Thyroid gland (tissue), 4 donors: ENCODE measurements at regions not wholly inside any gene's neighbourhood (a gene's known extent, or its start where the extent isn't known, plus 50 kb on each side); places are given as distances from the start of the nearest gene placed in this dataset.

ENCODE experiments used
- DNase-seq, 2 donors: peaks; one replicate each; pipeline ENCODE4 v3.0.0-alpha.2; 2019
- H3K27ac ChIP-seq, 3 donors: fragments of 200-600 bp; sonication (generic); 1 replicate in 2 of 3; 2 replicates in 1 of 3; pipeline ENCODE4 v1.5.1; 2016 to 2019; ENCODE audit warnings: mild to moderate bottlenecking in 1 of 3, moderate library complexity in 1 of 3
- H3K27me3 ChIP-seq: fragments of 200-600 bp; sonication (generic); one replicate; pipeline ENCODE4 v1.5.1; 2019
- H3K36me3 ChIP-seq, 2 donors: fragments of 200-600 bp; sonication (generic); one replicate each; pipeline ENCODE4 v1.5.1; 2016 to 2019
- H3K4me1 ChIP-seq, 2 donors: fragments of 200-600 bp; sonication (generic); one replicate each; pipeline ENCODE4 v1.5.1; 2017 to 2019
- H3K4me3 ChIP-seq, 3 donors: fragments of 200-600 bp; sonication (generic); replicated peaks in 1 of 3; 1 replicate in 2 of 3; 2 replicates in 1 of 3; pipeline ENCODE4 v1.5.1; 2016; ENCODE audit warnings: mild to moderate bottlenecking in 1 of 3
- H3K9me3 ChIP-seq: fragments of 200-600 bp; sonication (generic); one replicate; pipeline ENCODE4 v1.5.1; 2017
- CTCF ChIP-seq, 6 experiments: fragments of 200-600 bp in 3 of 6; fragments of 450-650 bp in 3 of 6; sonication (generic) in 3 of 6; IDR thresholded peaks; one replicate each; pipeline ENCODE4 v1.5.1; 2016 to 2019; ENCODE audit warnings: antibody characterized with exemption in 6 of 6, mild to moderate bottlenecking in 2 of 6, inconsistent platforms in 1 of 6, moderate library complexity in 1 of 6
- POLR2A ChIP-seq, 2 donors: fragments of 450-650 bp; IDR thresholded peaks; one replicate each; pipeline ENCODE4 v1.6.1; 2017; ENCODE audit warnings: antibody characterized with exemption in 2 of 2, mild to moderate bottlenecking in 2 of 2, moderate library complexity in 1 of 2
- WGBS, 2 donors: methylation state at CpG; one replicate each; pipeline ENCODE4 v1.1.5; 2017; 5-methylcytosine and 5-hydroxymethylcytosine counted together
- intact Hi-C: fragments of 100-400 bp; cut with DNase I; formaldehyde crosslinking; loops from one replicate; pipeline ENCODE4 v1.15.1; 2023

GRCh38 chr18:43665105-43665788, 388.0 kb upstream of the SYT4 start:
- H3K4me1 ChIP-seq, result no peaks in the 10 kb centered on the region
- intact Hi-C loops, result no loop called here
- H3K9me3 ChIP-seq, result no peaks in the 10 kb centered on the region
- no peaks in the 10 kb centered on the region for H3K27me3 ChIP-seq
- TF ChIP-seq POLR2A (IDR thresholded peaks at IDR 0.05), result no peak
- no peak for TF ChIP-seq CTCF (IDR thresholded peaks at IDR 0.05)
- H3K36me3 ChIP-seq, result no peaks in the 10 kb centered on the region
- no peak overlapping the region for H3K4me3 ChIP-seq
- H3K27ac ChIP-seq, result no peak overlapping the region
- WGBS, 2 donors, result 66 to 82% methylated on average over 3 of the region's 3 CpGs
- no peak for DNase-seq

- no peaks in the 10 kb centered on the region for H3K4me1 ChIP-seq
- TF ChIP-seq CTCF (IDR thresholded peaks at IDR 0.05) (no peak), POLR2A (IDR thresholded peaks at IDR 0.05) (no peak)
- no peaks in the 10 kb centered on the region for H3K36me3 ChIP-seq
- H3K27me3 ChIP-seq, result no peaks in the 10 kb centered on the region
- H3K27ac ChIP-seq, result no peak overlapping the region
- H3K9me3 ChIP-seq, result no peaks in the 10 kb centered on the region
- H3K4me3 ChIP-seq, result no peak overlapping the region
- WGBS, 2 donors, result 90 to 94% methylated on average over 4 of the region's 4 CpGs
- intact Hi-C loops, result no loop called here
- DNase-seq, result no peak
These were observed 391.6 kb upstream of the SYT4 start for GRCh38 chr18:43668866-43669265.

- Histone ChIP-seq H3K4me1 (no peaks in the 10 kb centered on the region), H3K9me3 (no peaks in the 10 kb centered on the region), H3K36me3 (no peaks in the 10 kb centered on the region), H3K27me3 (no peaks in the 10 kb centered on the region), H3K27ac (no peak overlapping the region), H3K4me3 (no peak overlapping the region)
- no peak for DNase-seq
- WGBS, 2 donors, result 60 to 63% methylated on average over 1 of the region's 1 CpG
- no peak for TF ChIP-seq POLR2A (IDR thresholded peaks at IDR 0.05)
- TF ChIP-seq CTCF (IDR thresholded peaks at IDR 0.05), result no peak
- intact Hi-C loops, result no loop called here
These were observed 394.1 kb upstream of the SYT4 start for GRCh38 chr18:43671431-43671830.

- Histone ChIP-seq H3K4me3 (no peak overlapping the region), H3K36me3 (no peaks in the 10 kb centered on the region), H3K9me3 (no peaks in the 10 kb centered on the region), H3K27ac (no peak overlapping the region), H3K4me1 (no peaks in the 10 kb centered on the region), H3K27me3 (no peaks in the 10 kb centered on the region)
- 81 to 88% methylated on average over 2 of the region's 2 CpGs for WGBS, 2 donors
- TF ChIP-seq CTCF (IDR thresholded peaks at IDR 0.05) (no peak), POLR2A (IDR thresholded peaks at IDR 0.05) (no peak)
- no peak for DNase-seq
- intact Hi-C loops, result no loop called here
These were observed 402.8 kb upstream of the SYT4 start for GRCh38 chr18:43680096-43680495.

GRCh38 chr18:43681661-43682060, 404.4 kb upstream of the SYT4 start:
- no peaks in the 10 kb centered on the region for H3K27me3 ChIP-seq
- H3K4me1 ChIP-seq, result no peaks in the 10 kb centered on the region
- no peak overlapping the region for H3K4me3 ChIP-seq
- WGBS, 2 donors, result 87 to 88% methylated on average over 5 of the region's 5 CpGs
- H3K36me3 ChIP-seq, result no peaks in the 10 kb centered on the region
- intact Hi-C loops, result no loop called here
- H3K27ac ChIP-seq, result no peak overlapping the region
- DNase-seq, result no peak
- no peaks in the 10 kb centered on the region for H3K9me3 ChIP-seq
- TF ChIP-seq POLR2A (IDR thresholded peaks at IDR 0.05), result no peak
